ENCODE measurements at regions not wholly inside any gene's neighbourhood (a gene's known extent, or its start where the extent isn't known, plus 50 kb on each side); places are given as distances from the start of the nearest gene placed in this dataset.

DNA sequence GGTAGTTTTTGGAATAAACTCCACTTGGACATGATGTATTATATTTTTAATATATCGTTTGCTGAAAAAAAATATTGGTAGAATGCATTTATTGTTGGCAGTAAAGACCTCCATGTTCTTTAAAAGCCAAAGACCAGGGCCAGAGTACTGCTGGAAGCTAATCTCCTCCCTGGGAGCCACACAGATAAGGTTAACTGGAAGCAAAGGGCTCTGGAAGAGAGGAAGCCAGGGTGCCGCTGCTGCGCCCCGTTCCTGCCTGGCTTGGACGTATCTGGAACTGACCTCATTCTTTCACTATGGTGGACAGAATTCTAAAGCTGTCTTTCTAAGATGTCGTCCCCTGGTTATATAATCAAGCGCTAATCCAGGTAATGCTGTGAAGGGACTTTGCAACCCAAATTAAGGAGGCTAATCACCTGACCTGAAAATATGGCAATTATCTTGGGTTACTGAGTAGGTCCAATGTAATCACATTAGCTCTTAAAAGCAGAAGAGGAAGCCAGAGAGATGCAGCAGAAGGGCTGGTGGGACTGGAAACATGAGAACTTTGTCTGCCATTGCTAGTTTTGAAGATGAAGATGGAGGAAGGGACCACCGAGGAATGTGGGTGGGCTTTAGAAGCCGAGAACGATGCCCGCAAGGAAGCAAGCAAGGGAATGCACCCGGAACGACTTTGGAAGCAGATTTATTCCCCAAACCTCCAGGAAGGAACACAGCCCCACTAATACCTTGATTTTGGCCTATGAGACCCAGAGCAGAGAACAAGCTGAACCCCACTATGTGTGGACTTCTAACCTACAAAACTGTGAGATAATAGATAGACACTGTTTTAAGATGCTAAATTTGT, 167.7 kb upstream of the KCNJ15 start:
- in situ Hi-C loops (cut with MboI; ENCODE audit: low sequenced_read_pairs): no loop called here
- Histone ChIP-seq H2AK5ac (ENCODE audit: low read depth, low read length) (no peak overlapping the region), H2AFZ (replicated peaks; ENCODE audit: low read length, poor library complexity) (no peak overlapping the region), H2BK15ac (ENCODE audit: low read depth, low read length) (no peak overlapping the region), H3K36me3 (ENCODE audit: control insufficient read depth, insufficient read depth, low read length) (no peaks in the 10 kb centered on the region), H3K23ac (ENCODE audit: low read depth, low read length) (no peak overlapping the region), H4K20me1 (ENCODE audit: insufficient read depth, low read length) (no peaks in the 10 kb centered on the region), H4K91ac (ENCODE audit: insufficient read depth, low read depth, low read length) (no peak overlapping the region), H4K5ac (ENCODE audit: low read depth, low read length) (no peak overlapping the region), H3K56ac (ENCODE audit: extremely low read depth, insufficient read depth, low read length) (no peak overlapping the region), H3K27ac (ENCODE audit: insufficient read depth, low read length) (no peak overlapping the region), H2AK9ac (replicated peaks; ENCODE audit: low read depth, low read length, poor library complexity) (no peak overlapping the region), H3K9ac (ENCODE audit: low read depth, low read length) (no peak overlapping the region), H2BK20ac (ENCODE audit: low read depth, low read length) (no peak overlapping the region), H3K4me3 (ENCODE audit: insufficient read depth, low read depth, low read length) (no peak overlapping the region), H3K9me3 (ENCODE audit: control insufficient read depth, insufficient read depth, low read length) (no peaks in the 10 kb centered on the region), H2BK120ac (ENCODE audit: low read depth, low read length) (no peak overlapping the region), H3K27me3 (ENCODE audit: control insufficient read depth, insufficient read depth, low read length) (peaks cover 4% of the 10 kb centered on the region; the same call in 1 of the 2 replicates), H3K4me1 (ENCODE audit: control insufficient read depth, insufficient read depth, low read length) (no peaks in the 10 kb centered on the region), H3K18ac (ENCODE audit: low read depth, low read length) (no peak overlapping the region), H3K14ac (replicated peaks; ENCODE audit: low read depth, low read length) (no peak overlapping the region), H4K8ac (ENCODE audit: low read depth in 2 of 2, low read length in 2 of 2) (no peak overlapping the region), H3K9me1 (ENCODE audit: insufficient read depth, low read length) (no peaks in the 10 kb centered on the region), H3K4ac (ENCODE audit: low read depth, low read length) (no peak overlapping the region), H3K4me2 (ENCODE audit: low read depth, low read length) (no peak overlapping the region), H3K79me1 (ENCODE audit: low read depth in 1 of 2, low read length in 2 of 2) (no peaks in the 10 kb centered on the region), H2BK5ac (ENCODE audit: low read depth, low read length, poor library complexity, severe bottlenecking) (no peak overlapping the region)
- ATAC-seq (ENCODE audit: low read depth) (no peak), DNase-seq (no peak)
- intact Hi-C loops (cut with micrococcal nuclease): no loop called here
- ChIA-PET CTCF (no interaction called here), POLR2A (ENCODE audit: unreplicated experiment) (no interaction called here)
- TF ChIP-seq, protein P1, sequence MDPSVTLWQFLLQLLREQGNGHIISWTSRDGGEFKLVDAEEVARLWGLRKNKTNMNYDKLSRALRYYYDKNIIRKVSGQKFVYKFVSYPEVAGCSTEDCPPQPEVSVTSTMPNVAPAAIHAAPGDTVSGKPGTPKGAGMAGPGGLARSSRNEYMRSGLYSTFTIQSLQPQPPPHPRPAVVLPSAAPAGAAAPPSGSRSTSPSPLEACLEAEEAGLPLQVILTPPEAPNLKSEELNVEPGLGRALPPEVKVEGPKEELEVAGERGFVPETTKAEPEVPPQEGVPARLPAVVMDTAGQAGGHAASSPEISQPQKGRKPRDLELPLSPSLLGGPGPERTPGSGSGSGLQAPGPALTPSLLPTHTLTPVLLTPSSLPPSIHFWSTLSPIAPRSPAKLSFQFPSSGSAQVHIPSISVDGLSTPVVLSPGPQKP (IDR thresholded peaks at IDR 0.05; ENCODE audit: borderline replicate concordance, low read depth, low read length): no peak
- TF ChIP-seq POLR2A (IDR thresholded peaks at IDR 0.05; ENCODE audit: low read depth, low read length): no peak
- no peak for TF ChIP-seq RFX5 (IDR thresholded peaks at IDR 0.05; ENCODE audit: low read depth, low read length)
- no peak for TF ChIP-seq CHD1 (IDR thresholded peaks at IDR 0.05; ENCODE audit: low read depth, low read length)
- TF ChIP-seq CEBPB (IDR thresholded peaks at IDR 0.05; ENCODE audit: low read depth, low read length): no peak
- TF ChIP-seq MAZ (IDR thresholded peaks at IDR 0.05; ENCODE audit: borderline replicate concordance, low read depth, low read length): no peak
- TF ChIP-seq BHLHE40 (IDR thresholded peaks at IDR 0.05; ENCODE audit: low read depth, low read length): no peak
- TF ChIP-seq SMC3 (IDR thresholded peaks at IDR 0.05; ENCODE audit: low read depth, low read length): no peak
- TF ChIP-seq NFE2L2 (IDR thresholded peaks at IDR 0.05; ENCODE audit: low read depth, low read length): no peak
- no peak for TF ChIP-seq RCOR1 (IDR thresholded peaks at IDR 0.05; ENCODE audit: insufficient replicate concordance, low read length)
- no peak for TF ChIP-seq RAD21 (IDR thresholded peaks at IDR 0.05; ENCODE audit: low read length)
- no TSS peak for BruUV-seq (replicated peaks)
- no CpG with 5 or more reads among the region's 13 CpGs for WGBS, 2 experiments (ENCODE audit: extremely low coverage in 2 of 2, insufficient read length in 1 of 2)
- dilution Hi-C loops (cut with HindIII; ENCODE audit: low sequenced_read_pairs, unreplicated experiment): no loop called here

All from IMR-90 (cell line).